ENCODE measurements at regions not wholly inside any gene's neighbourhood (a gene's known extent, or its start where the extent isn't known, plus 50 kb on each side); places are given as distances from the start of the nearest gene placed in this dataset.

DNA sequence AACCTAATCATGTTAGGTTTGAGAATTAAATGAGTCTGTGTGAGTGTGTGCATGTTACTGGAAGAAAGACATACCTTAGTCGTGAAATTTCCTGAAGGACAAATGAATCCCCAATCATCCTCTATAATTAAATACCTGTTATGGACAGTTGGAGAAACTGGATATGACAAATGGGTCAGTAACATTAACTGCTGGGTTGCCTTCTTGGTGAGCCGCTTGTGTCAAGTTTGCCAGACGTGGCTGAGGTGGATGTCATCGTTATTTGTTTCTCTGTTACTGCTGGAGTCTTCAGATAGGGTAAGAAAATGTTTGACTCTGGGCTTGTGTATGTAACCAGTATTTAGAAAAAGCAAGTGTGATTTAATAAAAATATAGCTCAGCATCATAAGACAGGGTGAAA, 131.6 kb downstream of the CAND1 start:
- H3K4me3 ChIP-seq (ENCODE audit: low read depth in 1 of 2, low read length in 2 of 2): no peak overlapping the region
- no peaks in the 10 kb centered on the region for H3K27me3 ChIP-seq (ENCODE audit: insufficient read depth, low read length, poor library complexity)
- H3K27ac ChIP-seq (ENCODE audit: low read length): no peak overlapping the region
- H2AFZ ChIP-seq (ENCODE audit: low read depth, low read length): no peak overlapping the region
- no peaks in the 10 kb centered on the region for H3K9me3 ChIP-seq (ENCODE audit: insufficient read depth, low read length, severe bottlenecking)
- ATAC-seq (ENCODE audit: insufficient read depth, low read depth) (no peak), DNase-seq (no peak)
- H4K20me1 ChIP-seq (ENCODE audit: insufficient read depth, low read length): no peaks in the 10 kb centered on the region
- no peak overlapping the region for H3K4me2 ChIP-seq (ENCODE audit: insufficient read depth, low read length)
- H3K79me2 ChIP-seq (ENCODE audit: insufficient read depth, low read length): no peaks in the 10 kb centered on the region
- H3K36me3 ChIP-seq (ENCODE audit: insufficient read depth, low read length): no peaks in the 10 kb centered on the region
- no peak overlapping the region for H3K9ac ChIP-seq (ENCODE audit: low read depth, low read length)
- H3K4me1 ChIP-seq (ENCODE audit: insufficient read depth, low read length): no peaks in the 10 kb centered on the region
- TF ChIP-seq CTCF (IDR thresholded peaks at IDR 0.05; ENCODE audit: borderline replicate concordance, extremely low read depth, low read length, poor library complexity, severe bottlenecking): no peak
- TF ChIP-seq EZH2 (IDR thresholded peaks at IDR 0.05; ENCODE audit: borderline replicate concordance, low read depth, low read length, severe bottlenecking): no peak

- no peak overlapping the region for H3K4me3 ChIP-seq (ENCODE audit: low read depth in 1 of 2, low read length in 2 of 2)
- no peak overlapping the region for H3K9ac ChIP-seq (ENCODE audit: low read depth, low read length)
- no peaks in the 10 kb centered on the region for H3K79me2 ChIP-seq (ENCODE audit: insufficient read depth, low read length)
- no peaks in the 10 kb centered on the region for H3K9me3 ChIP-seq (ENCODE audit: insufficient read depth, low read length, severe bottlenecking)
- TF ChIP-seq CTCF (IDR thresholded peaks at IDR 0.05; ENCODE audit: borderline replicate concordance, extremely low read depth, low read length, poor library complexity, severe bottlenecking): no peak
- TF ChIP-seq EZH2 (IDR thresholded peaks at IDR 0.05; ENCODE audit: borderline replicate concordance, low read depth, low read length, severe bottlenecking): no peak
- ATAC-seq (ENCODE audit: insufficient read depth, low read depth): no peak
- no peak overlapping the region for H2AFZ ChIP-seq (ENCODE audit: low read depth, low read length)
- no peak for DNase-seq
- H3K27me3 ChIP-seq (ENCODE audit: insufficient read depth, low read length, poor library complexity): no peaks in the 10 kb centered on the region
- no peaks in the 10 kb centered on the region for H3K4me1 ChIP-seq (ENCODE audit: insufficient read depth, low read length)
- H3K4me2 ChIP-seq (ENCODE audit: insufficient read depth, low read length): no peak overlapping the region
- no peaks in the 10 kb centered on the region for H4K20me1 ChIP-seq (ENCODE audit: insufficient read depth, low read length)
- no peak overlapping the region for H3K27ac ChIP-seq (ENCODE audit: low read length)
- no peaks in the 10 kb centered on the region for H3K36me3 ChIP-seq (ENCODE audit: insufficient read depth, low read length)
Measured at GRCh38 chr12:67410246-67410645, 141.1 kb downstream of the CAND1 start.

- no peak for TF ChIP-seq EZH2 (IDR thresholded peaks at IDR 0.05; ENCODE audit: borderline replicate concordance, low read depth, low read length, severe bottlenecking)
- no peak for TF ChIP-seq CTCF (IDR thresholded peaks at IDR 0.05; ENCODE audit: borderline replicate concordance, extremely low read depth, low read length, poor library complexity, severe bottlenecking)
- Histone ChIP-seq H3K4me1 (ENCODE audit: insufficient read depth, low read length) (no peaks in the 10 kb centered on the region), H3K9me3 (ENCODE audit: insufficient read depth, low read length, severe bottlenecking) (no peaks in the 10 kb centered on the region), H3K9ac (ENCODE audit: low read depth, low read length) (no peak overlapping the region), H3K27ac (ENCODE audit: low read length) (no peak overlapping the region), H3K4me2 (ENCODE audit: insufficient read depth, low read length) (no peak overlapping the region), H3K4me3 (ENCODE audit: low read depth in 1 of 2, low read length in 2 of 2) (no peak overlapping the region), H3K79me2 (ENCODE audit: insufficient read depth, low read length) (no peaks in the 10 kb centered on the region), H3K36me3 (ENCODE audit: insufficient read depth, low read length) (no peaks in the 10 kb centered on the region), H4K20me1 (ENCODE audit: insufficient read depth, low read length) (no peaks in the 10 kb centered on the region), H3K27me3 (ENCODE audit: insufficient read depth, low read length, poor library complexity) (no peaks in the 10 kb centered on the region), H2AFZ (ENCODE audit: low read depth, low read length) (no peak overlapping the region)
- ATAC-seq (ENCODE audit: insufficient read depth, low read depth) (no peak), DNase-seq (no peak)
Measured at GRCh38 chr12:67410667-67411067, 141.5 kb downstream of the CAND1 start.

GRCh38 chr12:67411562-67411961, 142.4 kb downstream of the CAND1 start:
- Histone ChIP-seq H2AFZ (ENCODE audit: low read depth, low read length) (no peak overlapping the region), H3K27ac (ENCODE audit: low read length) (no peak overlapping the region)

More at GRCh38 chr12:67411562-67411961, 142.4 kb downstream of the CAND1 start:
- H3K4me2 ChIP-seq (ENCODE audit: insufficient read depth, low read length): no peak overlapping the region
- H3K27me3 ChIP-seq (ENCODE audit: insufficient read depth, low read length, poor library complexity): no peaks in the 10 kb centered on the region
- ATAC-seq (ENCODE audit: insufficient read depth, low read depth) (no peak), DNase-seq (no peak)
- TF ChIP-seq EZH2 (IDR thresholded peaks at IDR 0.05; ENCODE audit: borderline replicate concordance, low read depth, low read length, severe bottlenecking) (no peak), CTCF (IDR thresholded peaks at IDR 0.05; ENCODE audit: borderline replicate concordance, extremely low read depth, low read length, poor library complexity, severe bottlenecking) (no peak)
- H4K20me1 ChIP-seq (ENCODE audit: insufficient read depth, low read length): no peaks in the 10 kb centered on the region
- no peak overlapping the region for H3K9ac ChIP-seq (ENCODE audit: low read depth, low read length)
- H3K4me3 ChIP-seq (ENCODE audit: low read depth in 1 of 2, low read length in 2 of 2): no peak overlapping the region
- H3K36me3 ChIP-seq (ENCODE audit: insufficient read depth, low read length): no peaks in the 10 kb centered on the region
- H3K4me1 ChIP-seq (ENCODE audit: insufficient read depth, low read length): no peaks in the 10 kb centered on the region
- H3K9me3 ChIP-seq (ENCODE audit: insufficient read depth, low read length, severe bottlenecking): no peaks in the 10 kb centered on the region
- H3K79me2 ChIP-seq (ENCODE audit: insufficient read depth, low read length): no peaks in the 10 kb centered on the region
